ENCODE measurements at regions not wholly inside any gene's neighbourhood (a gene's known extent, or its start where the extent isn't known, plus 50 kb on each side); places are given as distances from the start of the nearest gene placed in this dataset.

GRCh38 chr5:28284788-28285187 is 1246.4 kb upstream of the CDH9 start:
- no peak for TF ChIP-seq CTCF (IDR thresholded peaks at IDR 0.05)
- no peak for TF ChIP-seq POLR2A (IDR thresholded peaks at IDR 0.05)

Measured in testis (tissue), 2 donors.